ENCODE measurements at regions not wholly inside any gene's neighbourhood (a gene's known extent, or its start where the extent isn't known, plus 50 kb on each side); places are given as distances from the start of the nearest gene placed in this dataset.

GRCh38 chrX:88416965-88417364 lies 330.1 kb upstream of the CPXCR1 start:
- TF ChIP-seq EZH2 (IDR thresholded peaks at IDR 0.05; ENCODE audit: low read depth) (no peak), CTCF (conservative IDR thresholded peaks at IDR 0.05) (no peak)
